Suprapubic skin (tissue), 4 donors: ENCODE measurements at regions not wholly inside any gene's neighbourhood (a gene's known extent, or its start where the extent isn't known, plus 50 kb on each side); places are given as distances from the start of the nearest gene placed in this dataset.
"Not testable (repeated sequence)": the region's sequence is repeated elsewhere in the genome, so short reads cannot be mapped to it uniquely, and the experiment has no call there.

Source experiments
- EP300 ChIP-seq: sonication (generic); formaldehyde crosslinking; IDR thresholded peaks from one replicate; pipeline ENCODE4 v1.6.1; 2017; ENCODE audit warnings: antibody characterized with exemption
- POLR2A ChIP-seq, 2 donors: fragments of 450-650 bp; IDR thresholded peaks; one replicate each; pipeline ENCODE4 v1.6.1; 2017; ENCODE audit warnings: antibody characterized with exemption in 2 of 2, mild to moderate bottlenecking in 2 of 2, moderate library complexity in 2 of 2
- POLR2AphosphoS5 ChIP-seq, 3 donors: sonication (generic); formaldehyde crosslinking; IDR thresholded peaks; one replicate each; pipeline ENCODE4 v1.6.1; 2017; ENCODE audit warnings: antibody characterized with exemption in 3 of 3
- TF ChIP-seq, protein P1 (sequence below), 2 donors: fragments of 200-600 bp in 1 of 2; fragments of 450-650 bp in 1 of 2; sonication (generic) in 1 of 2; IDR thresholded peaks; one replicate each; pipeline ENCODE4 v1.5.1; 2016 to 2019; ENCODE audit warnings: antibody characterized with exemption in 2 of 2, mild to moderate bottlenecking in 1 of 2, moderate library complexity in 1 of 2

DNA sequence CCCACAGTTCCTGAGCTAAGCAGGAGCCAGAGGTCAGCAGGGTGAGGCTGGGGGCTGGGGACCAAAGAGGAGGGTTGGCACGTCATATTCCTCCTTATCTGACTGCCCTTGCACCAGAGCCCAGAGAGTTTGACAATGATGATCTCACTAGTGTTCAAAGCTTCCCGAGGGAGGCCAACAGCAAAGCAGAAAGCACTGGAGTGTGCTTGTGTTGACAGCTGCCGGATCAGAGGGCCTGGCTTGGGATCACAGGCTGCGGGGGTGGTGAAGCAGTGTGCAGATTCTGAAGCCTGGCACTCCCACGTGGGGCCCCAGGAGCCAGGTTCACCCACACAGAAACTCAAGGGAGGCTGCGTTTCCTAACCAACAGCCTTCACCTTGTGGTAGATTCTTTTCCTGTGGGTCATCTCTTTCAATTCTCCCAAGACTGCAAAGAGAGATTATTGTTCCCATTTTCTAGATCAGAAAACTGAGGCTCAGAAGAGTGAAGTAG, 89.8 kb downstream of the TRIM43 start:
- TF ChIP-seq, protein P1, sequence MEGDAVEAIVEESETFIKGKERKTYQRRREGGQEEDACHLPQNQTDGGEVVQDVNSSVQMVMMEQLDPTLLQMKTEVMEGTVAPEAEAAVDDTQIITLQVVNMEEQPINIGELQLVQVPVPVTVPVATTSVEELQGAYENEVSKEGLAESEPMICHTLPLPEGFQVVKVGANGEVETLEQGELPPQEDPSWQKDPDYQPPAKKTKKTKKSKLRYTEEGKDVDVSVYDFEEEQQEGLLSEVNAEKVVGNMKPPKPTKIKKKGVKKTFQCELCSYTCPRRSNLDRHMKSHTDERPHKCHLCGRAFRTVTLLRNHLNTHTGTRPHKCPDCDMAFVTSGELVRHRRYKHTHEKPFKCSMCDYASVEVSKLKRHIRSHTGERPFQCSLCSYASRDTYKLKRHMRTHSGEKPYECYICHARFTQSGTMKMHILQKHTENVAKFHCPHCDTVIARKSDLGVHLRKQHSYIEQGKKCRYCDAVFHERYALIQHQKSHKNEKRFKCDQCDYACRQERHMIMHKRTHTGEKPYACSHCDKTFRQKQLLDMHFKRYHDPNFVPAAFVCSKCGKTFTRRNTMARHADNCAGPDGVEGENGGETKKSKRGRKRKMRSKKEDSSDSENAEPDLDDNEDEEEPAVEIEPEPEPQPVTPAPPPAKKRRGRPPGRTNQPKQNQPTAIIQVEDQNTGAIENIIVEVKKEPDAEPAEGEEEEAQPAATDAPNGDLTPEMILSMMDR (IDR thresholded peaks at IDR 0.05): not testable (repeated sequence)
- not testable (repeated sequence) for TF ChIP-seq POLR2A (IDR thresholded peaks at IDR 0.05); EP300; POLR2AphosphoS5 (IDR thresholded peaks at IDR 0.05)
